Heart right ventricle (tissue), 16 donors: ENCODE measurements at regions not wholly inside any gene's neighbourhood (a gene's known extent, or its start where the extent isn't known, plus 50 kb on each side); places are given as distances from the start of the nearest gene placed in this dataset.

ENCODE experiments used
- ATAC-seq, 8 donors: fragments of 200-7000 bp; cut with Tn5 transposase; one replicate each; pipeline ENCODE4 v1.9.1; 2020; ENCODE audit warnings: mild to moderate bottlenecking in 8 of 8, moderate library complexity in 8 of 8, moderate number of reproducible peaks in 1 of 8
- DNase-seq, 2 donors: peaks; one replicate each; pipeline ENCODE4 v3.0.0-alpha.2; 2020
- H3K27ac ChIP-seq, 10 donors: fragments of 200-600 bp; sonication (generic) in 2 of 10; one replicate each; pipeline versions ENCODE4 v1.5.0 to v1.8.0; 2020 to 2022; ENCODE audit warnings: mild to moderate bottlenecking in 3 of 10
- H3K27me3 ChIP-seq, 7 donors: fragments of 200-600 bp; one replicate each; pipeline ENCODE4 v1.8.0; 2021 to 2022; ENCODE audit warnings: mild to moderate bottlenecking in 2 of 7
- H3K36me3 ChIP-seq, 9 donors: fragments of 200-600 bp; sonication (generic) in 1 of 9; one replicate each; pipeline versions ENCODE4 v1.5.0 to v1.8.0; 2020 to 2022; ENCODE audit warnings: mild to moderate bottlenecking in 2 of 9
- H3K4me1 ChIP-seq, 9 donors: fragments of 200-600 bp; sonication (generic) in 1 of 9; one replicate each; pipeline versions ENCODE4 v1.5.0 to v1.8.0; 2020 to 2022; ENCODE audit warnings: mild to moderate bottlenecking in 4 of 9
- H3K4me3 ChIP-seq, 10 donors: fragments of 200-600 bp; sonication (generic) in 2 of 10; one replicate each; pipeline versions ENCODE4 v1.5.0 to v1.8.0; 2020 to 2022; ENCODE audit warnings: mild to moderate bottlenecking in 7 of 10, moderate library complexity in 2 of 10
- H3K9me3 ChIP-seq, 11 donors: fragments of 200-600 bp in 10 of 11; sonication (generic) in 2 of 11; one replicate each; pipeline versions ENCODE4 v1.5.0 to v1.8.0; 2013 to 2022; ENCODE audit warnings: mild to moderate bottlenecking in 2 of 11, control low read depth in 1 of 11, moderate library complexity in 1 of 11
- CTCF ChIP-seq, 9 donors: fragments of 200-600 bp; sonication (generic) in 2 of 9; IDR thresholded peaks; one replicate each; pipeline versions ENCODE4 v1.5.0 to v1.8.0; 2021 to 2022; ENCODE audit warnings: antibody characterized with exemption in 9 of 9, mild to moderate bottlenecking in 5 of 9, moderate library complexity in 1 of 9
- WGBS, 2 donors: extraction: QIAGEN DNeasy Blood & Tissue Kit; methylation state at CpG; one replicate each; pipeline ENCODE4 v1.1.7; 2013; ENCODE audit warnings: inconsistent platforms in 1 of 2; 5-methylcytosine and 5-hydroxymethylcytosine counted together
- intact Hi-C, 10 donors: fragments of 100-400 bp; cut with DNase I; formaldehyde crosslinking; loops; one replicate each; pipeline versions ENCODE4 v1.11.1 to v1.14.2; 2022
- donor health status: Arrhythmogenic right ventricular cardiomyopathy.
- donor health status: ischemic (EF 13 %, LVEDD 7.1; RV severe dilation, severe dysfunction).
- donor health status: healthy with polysubstance abuse.
- donor health status: DM: no; HTN: yes; CAD: no.
- donor health status: DM: no; HTN: no; CAD: no.
- donor health status: ischemic (EF 25% LVEDD 6.9; RV normal size, moderate dysfunction).
- donor health status: ischemic (EF 25% LVEDD 5.7; RV mildly dilated, moderate dysfunction).
- donor health status: healthy.
- donor health status: DM: yes; HTN: yes; CAD: no.
- donor health status: Ischemic cardiomyopathy.
- donor health status: ischemic (EF 35%, LVEDD 5.7; RV mildly dilated, moderate dysfunction).
- donor health status: nonischemic (EF 11% LVEDD 7.7; RV severe dilation, severe dysfunction).
- donor health status: DM: yes; HTN: yes; CAD: no.
- donor health status: PGD.
- donor health status: ischemic (EF 29% LVEDD 5.4; RV normal size, mild dysfunction).
- donor health status: nonischemic (EF 23%, LVEDD 6.1; RV moderate dilation, normal function).

GRCh38 chr2:30022444-30023071 lies 101.2 kb upstream of the ALK start:
- no peak for TF ChIP-seq CTCF (IDR thresholded peaks at IDR 0.05)
- Histone ChIP-seq H3K27ac (no peak overlapping the region), H3K27me3 (peaks cover 0 to 47% (median 17%) of the 10 kb centered on the region in 7 donors), H3K9me3 (no peaks in the 10 kb centered on the region), H3K4me1 (no peaks in the 10 kb centered on the region), H3K36me3 (no peaks in the 10 kb centered on the region), H3K4me3 (no peak overlapping the region)
- ATAC-seq (no peak), DNase-seq (no peak)
- 63 to 69% methylated on average over 4 of the region's 4 CpGs for WGBS, 2 donors
- intact Hi-C loops, result loop anchor here in 1 of 10 donors (5.0 kb wide), 1 partner anchor 200 kb away; no protein-coding TSS in a partner anchor

GRCh38 chr2:30024281-30024680 lies 102.9 kb upstream of the ALK start:
- no peaks in the 10 kb centered on the region for H3K36me3 ChIP-seq
- no peak overlapping the region for H3K4me3 ChIP-seq
- no peaks in the 10 kb centered on the region for H3K9me3 ChIP-seq
- no peak for ATAC-seq
- no peak for DNase-seq
- no peak for TF ChIP-seq CTCF (IDR thresholded peaks at IDR 0.05)
- 84 to 90% methylated on average over 2 of the region's 2 CpGs for WGBS, 2 donors
- peaks cover 0 to 46% (median 21%) of the 10 kb centered on the region in 7 donors for H3K27me3 ChIP-seq
- no peak overlapping the region for H3K27ac ChIP-seq
- intact Hi-C loops, result loop anchor here in 1 of 10 donors (5.0 kb wide), 1 partner anchor 202 kb away; no protein-coding TSS in a partner anchor
- H3K4me1 ChIP-seq, result no peaks in the 10 kb centered on the region

- Histone ChIP-seq H3K36me3 (no peaks in the 10 kb centered on the region), H3K4me3 (no peak overlapping the region), H3K27me3 (peaks cover 0 to 58% (median 21%) of the 10 kb centered on the region in 7 donors), H3K27ac (no peak overlapping the region), H3K9me3 (no peaks in the 10 kb centered on the region), H3K4me1 (no peaks in the 10 kb centered on the region)
- 40 to 43% methylated on average over 23 of the region's 23 CpGs for WGBS, 2 donors
- DNase-seq, result peak; percentile 25 to 34
- peak; percentile 30 to 75 (median 64) for TF ChIP-seq CTCF (IDR thresholded peaks at IDR 0.05)
- peak; percentile 61 to 84 (median 73) for ATAC-seq
- intact Hi-C loops, result loop anchor here (1.0 to 5.0 kb wide), 3 partner anchors 103 to 104 kb away; partner anchors contain the start of gene ALK (in 5 of the 10)
Observed at GRCh38 chr2:30026091-30027055, 105.0 kb upstream of the ALK start.

GRCh38 chr2:30029804-30030203 lies 108.4 kb upstream of the ALK start:
- ATAC-seq (no peak), DNase-seq (no peak)
- intact Hi-C loops, result loop anchor here in 5 of 10 donors (5.0 kb wide), 1 partner anchor 108 kb away; the partner anchor contains the start of gene ALK (in 5 of the 5)
- TF ChIP-seq CTCF (IDR thresholded peaks at IDR 0.05), result no peak
- H3K4me1 ChIP-seq, result no peaks in the 10 kb centered on the region
- no peaks in the 10 kb centered on the region for H3K36me3 ChIP-seq
- H3K27me3 ChIP-seq, result peaks cover 0 to 55% (median 20%) of the 10 kb centered on the region in 7 donors
- no peak overlapping the region for H3K4me3 ChIP-seq
- no peak overlapping the region for H3K27ac ChIP-seq
- no peaks in the 10 kb centered on the region for H3K9me3 ChIP-seq
- WGBS, 2 donors, result 70 to 76% methylated on average over 1 of the region's 1 CpG
